ENCODE measurements at regions not wholly inside any gene's neighbourhood (a gene's known extent, or its start where the extent isn't known, plus 50 kb on each side); places are given as distances from the start of the nearest gene placed in this dataset.

GRCh38 chr1:195576641-195577040, 1031.6 kb downstream of the KCNT2 start:
- no peak for FAIRE-seq
- no peaks in the 10 kb centered on the region for H3K9me3 ChIP-seq (replicated peaks; ENCODE audit: control insufficient read depth, insufficient read depth, low read length)
- POLR2A ChIA-PET, result interaction anchor here (0.6 kb wide), 1 partner anchor 25 kb away, joined by 3 read pairs; no protein-coding TSS in a partner anchor
- H2AFZ ChIP-seq (ENCODE audit: low read depth, low read length), result no peak overlapping the region
- no peak overlapping the region for H3K27ac ChIP-seq (ENCODE audit: insufficient read depth, low read depth, low read length)
- no peaks in the 10 kb centered on the region for H3K4me1 ChIP-seq (ENCODE audit: control insufficient read depth, extremely low read depth, insufficient read depth, low read length)
- no peak overlapping the region for H3K4me2 ChIP-seq (ENCODE audit: insufficient read depth, low read length)
- no peak overlapping the region for H3K4me3 ChIP-seq (replicated peaks in 1 of 3; ENCODE audit: insufficient read depth in 1 of 3, low read depth in 1 of 3, low read length in 3 of 3)
- TF ChIP-seq POLR2AphosphoS5 (IDR thresholded peaks at IDR 0.05; ENCODE audit: insufficient read depth, low read depth, low read length) (no peak), JUN (IDR thresholded peaks at IDR 0.05; ENCODE audit: borderline replicate concordance, insufficient read depth, insufficient read length, low read depth) (no peak), GATA2 (IDR thresholded peaks at IDR 0.05; ENCODE audit: insufficient read depth, insufficient read length, low read depth, low read length) (no peak), MYC (IDR thresholded peaks at IDR 0.05; ENCODE audit: low read depth, low read length) (no peak), MAX (IDR thresholded peaks at IDR 0.05; ENCODE audit: insufficient read depth, insufficient read length) (no peak), CTCF (IDR thresholded peaks at IDR 0.05; ENCODE audit: extremely low read depth in 1 of 2, insufficient read depth in 1 of 2, low read depth in 1 of 2, low read length in 2 of 2) (no peak), FOS (IDR thresholded peaks at IDR 0.05; ENCODE audit: borderline replicate concordance, insufficient read depth, low read length) (no peak), EZH2 (IDR thresholded peaks at IDR 0.05; ENCODE audit: borderline replicate concordance, low read depth, low read length, severe bottlenecking) (no peak), POLR2A (IDR thresholded peaks at IDR 0.05; ENCODE audit: low read depth, low read length) (no peak)
- CTCF ChIA-PET, result no interaction called here
- intact Hi-C loops (cut with micrococcal nuclease) (no loop called here), dilution Hi-C loops (cut with MboI; ENCODE audit: extremely low pct_ligation_motif_present, low sequenced_read_pairs) (no loop called here)
- no peaks in the 10 kb centered on the region for H3K36me3 ChIP-seq (ENCODE audit: control insufficient read depth in 2 of 2, extremely low read depth in 1 of 2, insufficient read depth in 2 of 2, low read length in 2 of 2)
- no peak for DNase-seq (ENCODE audit: low read depth, low spot score)
- H3K27me3 ChIP-seq (ENCODE audit: control insufficient read depth in 2 of 2, insufficient read depth in 2 of 2, low read length in 2 of 2), result no peaks in the 10 kb centered on the region
- no peak overlapping the region for H3K9ac ChIP-seq (replicated peaks; ENCODE audit: extremely low read depth, insufficient read depth, low read length)
- no peaks in the 10 kb centered on the region for H4K20me1 ChIP-seq (replicated peaks; ENCODE audit: control insufficient read depth, extremely low read depth, insufficient read depth, low read length)
- H3K79me2 ChIP-seq (ENCODE audit: control insufficient read depth, insufficient read depth, low read length), result no peaks in the 10 kb centered on the region
- no peaks in the 10 kb centered on the region for H3K9me1 ChIP-seq (replicated peaks; ENCODE audit: control insufficient read depth, extremely low read depth, insufficient read depth, low read length)
- no TSS peak for BruUV-seq (replicated peaks)
